ENCODE measurements at regions not wholly inside any gene's neighbourhood (a gene's known extent, or its start where the extent isn't known, plus 50 kb on each side); places are given as distances from the start of the nearest gene placed in this dataset.

GRCh38 chr18:43825768-43826167, 548.5 kb upstream of the SYT4 start:
- H3K36me3 ChIP-seq (ENCODE audit: control insufficient read depth, insufficient read depth, low read length), result no peaks in the 10 kb centered on the region
- no peaks in the 10 kb centered on the region for H3K27me3 ChIP-seq (ENCODE audit: control insufficient read depth, insufficient read depth, low read length)
- H3K9me3 ChIP-seq (ENCODE audit: control insufficient read depth, insufficient read depth, low read depth, low read length), result no peaks in the 10 kb centered on the region
- DNase-seq (ENCODE audit: low read depth in 2 of 2), result no peak
- no peak overlapping the region for H2AFZ ChIP-seq (ENCODE audit: low read length)
- H3K4me1 ChIP-seq (ENCODE audit: control insufficient read depth, extremely low read depth, insufficient read depth, low read length), result no peaks in the 10 kb centered on the region
- no peaks in the 10 kb centered on the region for H3K79me2 ChIP-seq (ENCODE audit: control insufficient read depth, insufficient read depth, low read length)
- no peak for TF ChIP-seq EZH2 (IDR thresholded peaks at IDR 0.05; ENCODE audit: low read length, missing control alignments)
- H3K4me3 ChIP-seq (replicated peaks in 1 of 4; ENCODE audit: control extremely low read depth in 1 of 4, insufficient read depth in 1 of 4, low read depth in 3 of 4, low read length in 4 of 4), result no peak overlapping the region
- H4K20me1 ChIP-seq (ENCODE audit: control insufficient read depth, extremely low read depth, insufficient read depth, low read length), result no peaks in the 10 kb centered on the region
- H3K9ac ChIP-seq (ENCODE audit: insufficient read depth, low read length), result no peak overlapping the region
- H3K4me2 ChIP-seq (ENCODE audit: extremely low read depth, insufficient read depth, low read length), result no peak overlapping the region
- no peak overlapping the region for H3K27ac ChIP-seq (ENCODE audit: insufficient read depth, low read length)

DNA sequence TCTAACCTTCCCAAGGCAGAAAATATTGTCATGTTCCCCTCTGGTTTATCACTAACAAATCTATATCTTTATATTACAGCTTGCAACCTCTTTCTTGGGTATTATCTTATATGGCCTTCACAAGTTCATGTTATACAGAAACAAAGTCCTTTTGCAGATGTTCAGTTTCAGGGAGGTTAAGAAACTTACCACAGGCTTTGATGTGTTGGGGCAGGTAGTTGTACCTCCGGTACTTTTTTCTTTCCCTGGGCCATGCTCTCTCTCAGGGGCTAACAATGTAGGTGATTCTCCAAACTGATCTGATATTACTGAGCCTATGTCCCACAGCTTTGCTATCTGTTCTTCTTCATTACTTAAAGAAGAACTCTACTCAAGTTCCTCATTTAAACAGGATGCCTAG, 548.9 kb upstream of the SYT4 start:
- no peak overlapping the region for H3K27ac ChIP-seq (ENCODE audit: insufficient read depth, low read length)
- H3K79me2 ChIP-seq (ENCODE audit: control insufficient read depth, insufficient read depth, low read length), result no peaks in the 10 kb centered on the region
- no peak overlapping the region for H2AFZ ChIP-seq (ENCODE audit: low read length)
- no peaks in the 10 kb centered on the region for H3K36me3 ChIP-seq (ENCODE audit: control insufficient read depth, insufficient read depth, low read length)
- no peak for DNase-seq (ENCODE audit: low read depth in 2 of 2)
- H4K20me1 ChIP-seq (ENCODE audit: control insufficient read depth, extremely low read depth, insufficient read depth, low read length), result no peaks in the 10 kb centered on the region
- H3K4me2 ChIP-seq (ENCODE audit: extremely low read depth, insufficient read depth, low read length), result no peak overlapping the region
- H3K4me1 ChIP-seq (ENCODE audit: control insufficient read depth, extremely low read depth, insufficient read depth, low read length), result no peaks in the 10 kb centered on the region
- no peak for TF ChIP-seq CTCF (conservative IDR thresholded peaks at IDR 0.05 in 1 of 2, IDR thresholded peaks at IDR 0.05 in 1 of 2; ENCODE audit: low read depth in 1 of 2, low read length in 2 of 2)
- TF ChIP-seq EZH2 (IDR thresholded peaks at IDR 0.05; ENCODE audit: low read length, missing control alignments), result no peak
- no peaks in the 10 kb centered on the region for H3K27me3 ChIP-seq (ENCODE audit: control insufficient read depth, insufficient read depth, low read length)
- no peaks in the 10 kb centered on the region for H3K9me3 ChIP-seq (ENCODE audit: control insufficient read depth, insufficient read depth, low read depth, low read length)
- no peak overlapping the region for H3K9ac ChIP-seq (ENCODE audit: insufficient read depth, low read length)
- no peak overlapping the region for H3K4me3 ChIP-seq (replicated peaks in 1 of 4; ENCODE audit: control extremely low read depth in 1 of 4, insufficient read depth in 1 of 4, low read depth in 3 of 4, low read length in 4 of 4)

DNA sequence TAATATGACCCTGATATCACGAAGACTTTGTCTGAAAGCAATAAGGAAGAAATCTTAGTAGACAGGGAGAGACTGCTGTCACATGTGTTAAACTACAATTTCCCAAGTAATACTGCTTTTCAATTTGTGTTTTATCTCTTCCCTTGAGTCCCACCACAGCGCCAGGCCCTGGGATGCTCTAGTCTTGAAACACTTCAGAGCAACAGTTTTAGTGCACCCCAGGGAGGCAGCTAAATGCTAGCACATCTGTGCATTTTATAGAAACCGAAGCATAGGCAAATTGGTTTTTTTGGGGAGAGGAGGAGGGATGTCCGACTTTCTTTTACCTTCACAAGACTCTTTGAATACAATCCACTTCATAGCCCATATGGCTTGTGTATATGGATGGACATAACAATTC, 550.0 kb upstream of the SYT4 start:
- Histone ChIP-seq H3K9me3 (ENCODE audit: control insufficient read depth, insufficient read depth, low read depth, low read length) (no peaks in the 10 kb centered on the region), H3K27me3 (ENCODE audit: control insufficient read depth, insufficient read depth, low read length) (no peaks in the 10 kb centered on the region), H3K4me3 (replicated peaks in 1 of 4; ENCODE audit: control extremely low read depth in 1 of 4, insufficient read depth in 1 of 4, low read depth in 3 of 4, low read length in 4 of 4) (no peak overlapping the region), H4K20me1 (ENCODE audit: control insufficient read depth, extremely low read depth, insufficient read depth, low read length) (no peaks in the 10 kb centered on the region), H3K27ac (ENCODE audit: insufficient read depth, low read length) (no peak overlapping the region), H3K79me2 (ENCODE audit: control insufficient read depth, insufficient read depth, low read length) (no peaks in the 10 kb centered on the region), H3K4me1 (ENCODE audit: control insufficient read depth, extremely low read depth, insufficient read depth, low read length) (no peaks in the 10 kb centered on the region), H3K9ac (ENCODE audit: insufficient read depth, low read length) (no peak overlapping the region), H3K36me3 (ENCODE audit: control insufficient read depth, insufficient read depth, low read length) (no peaks in the 10 kb centered on the region), H3K4me2 (ENCODE audit: extremely low read depth, insufficient read depth, low read length) (no peak overlapping the region), H2AFZ (ENCODE audit: low read length) (no peak overlapping the region)
- no peak for DNase-seq (ENCODE audit: low read depth in 2 of 2)
- TF ChIP-seq EZH2 (IDR thresholded peaks at IDR 0.05; ENCODE audit: low read length, missing control alignments) (no peak), CTCF (conservative IDR thresholded peaks at IDR 0.05 in 1 of 2, IDR thresholded peaks at IDR 0.05 in 1 of 2; ENCODE audit: low read depth in 1 of 2, low read length in 2 of 2) (no peak)
